GM12891 (cell line): ENCODE measurements at regions not wholly inside any gene's neighbourhood (a gene's known extent, or its start where the extent isn't known, plus 50 kb on each side); places are given as distances from the start of the nearest gene placed in this dataset.

ENCODE experiments used
- PAX5 ChIP-seq: IDR thresholded peaks from 2 replicates; pipeline ENCODE4 v1.6.1; 2011; ENCODE audit warnings: low read length, moderate library complexity, mild to moderate bottlenecking; ENCODE audit not compliant: insufficient read depth, severe bottlenecking
- POLR2A ChIP-seq: IDR thresholded peaks from 2 replicates; pipeline ENCODE4 v1.6.1; 2011; ENCODE audit warnings: low read depth, low read length, control low read depth
- POLR2AphosphoS5 ChIP-seq: IDR thresholded peaks from 2 replicates; pipeline ENCODE4 v1.6.1; 2011; ENCODE audit warnings: low read depth, low read length, control low read depth
- TAF1 ChIP-seq: IDR thresholded peaks from 2 replicates; pipeline ENCODE4 v1.6.1; 2011; ENCODE audit warnings: low read depth, low read length, control low read depth

DNA sequence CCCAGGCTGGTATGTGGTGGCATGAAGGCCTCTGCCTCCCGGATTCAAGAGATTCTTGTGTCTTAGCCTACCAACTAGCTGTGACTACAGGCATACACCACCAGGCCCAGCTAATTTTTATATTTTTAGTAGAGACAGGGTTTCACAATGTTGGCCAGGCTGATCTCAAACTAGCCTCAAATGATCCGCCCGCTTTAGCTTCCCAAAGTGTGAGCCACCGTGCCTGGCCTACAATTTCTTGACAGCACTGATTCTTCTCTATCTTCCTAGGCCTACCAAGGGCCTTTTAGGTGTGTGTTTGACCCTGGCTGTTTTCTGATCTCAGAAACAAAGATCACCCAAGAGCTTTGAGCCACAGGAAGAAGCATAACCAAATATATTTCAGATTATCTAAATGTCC, 540.8 kb upstream of the ADAMTS5 start:
- TF ChIP-seq POLR2A: no peak
- TF ChIP-seq TAF1: no peak
- TF ChIP-seq POLR2AphosphoS5: no peak
- no peak for TF ChIP-seq PAX5
